ENCODE measurements at regions not wholly inside any gene's neighbourhood (a gene's known extent, or its start where the extent isn't known, plus 50 kb on each side); places are given as distances from the start of the nearest gene placed in this dataset.

GRCh38 chr12:27879708-27880107 lies 92.8 kb downstream of the PTHLH start:
- no peak for TF ChIP-seq EZH2 (IDR thresholded peaks at IDR 0.05; ENCODE audit: low read length)
- TF ChIP-seq CTCF (optimal IDR thresholded peaks at IDR 0.05 in 1 of 3, IDR thresholded peaks at IDR 0.05 in 1 of 3, conservative IDR thresholded peaks at IDR 0.05 in 1 of 3; ENCODE audit: extremely low read depth in 1 of 3, insufficient read depth in 2 of 3, low read length in 3 of 3), result no peak
